HG03045 (cell line): ENCODE measurements at regions not wholly inside any gene's neighbourhood (a gene's known extent, or its start where the extent isn't known, plus 50 kb on each side); places are given as distances from the start of the nearest gene placed in this dataset.

Experiments used
- ATAC-seq: cut with Tn5 transposase; IDR thresholded peaks from one replicate; pipeline ENCODE4 v1.9.1; 2021; ENCODE audit warnings: mild to moderate bottlenecking, moderate library complexity; ENCODE audit not compliant: unreplicated experiment

GRCh38 chr18:59760212-59760611 lies 63.0 kb upstream of the CCBE1 start:
- no peak for ATAC-seq

- no peak for ATAC-seq
Observed at GRCh38 chr18:59758837-59759236, 61.6 kb upstream of the CCBE1 start.

- ATAC-seq: no peak
Observed at GRCh38 chr18:59758106-59758505, 60.9 kb upstream of the CCBE1 start.

GRCh38 chr18:59752666-59753065 lies 55.4 kb upstream of the CCBE1 start:
- ATAC-seq: no peak

- ATAC-seq: no peak
Observed at GRCh38 chr18:59751186-59751585, 54.0 kb upstream of the CCBE1 start.

GRCh38 chr18:59748628-59749360 lies 51.6 kb upstream of the CCBE1 start:
- no peak for ATAC-seq
